Trophoblast cell (in vitro differentiated cells and primary cell): ENCODE measurements at regions not wholly inside any gene's neighbourhood (a gene's known extent, or its start where the extent isn't known, plus 50 kb on each side); places are given as distances from the start of the nearest gene placed in this dataset.

Experiments used
- DNase-seq, 2 donors: peaks; one replicate each; pipeline ENCODE4 v3.0.0-alpha.2; 2016
- H2AFZ ChIP-seq: 2 replicates; pipeline ENCODE4 v1.6.1; 2013; ENCODE audit warnings: low read length, moderate library complexity, mild to moderate bottlenecking; ENCODE audit not compliant: insufficient read depth, poor library complexity
- H2AK5ac ChIP-seq: 2 replicates; pipeline ENCODE4 v1.6.1; 2013; ENCODE audit warnings: mild to moderate bottlenecking, low read length
- H2BK120ac ChIP-seq: 2 replicates; pipeline ENCODE4 v1.6.1; 2013; ENCODE audit warnings: low read length, mild to moderate bottlenecking, moderate library complexity; ENCODE audit not compliant: insufficient read depth, poor library complexity
- H2BK12ac ChIP-seq: 2 replicates; pipeline ENCODE4 v1.6.1; 2013; ENCODE audit warnings: mild to moderate bottlenecking, low read length, moderate library complexity
- H2BK5ac ChIP-seq: 2 replicates; pipeline ENCODE4 v1.6.1; 2013; ENCODE audit warnings: low read length, low read depth, moderate library complexity, mild to moderate bottlenecking; ENCODE audit not compliant: poor library complexity
- H3K14ac ChIP-seq: 2 replicates; pipeline ENCODE4 v1.6.1; 2013; ENCODE audit warnings: mild to moderate bottlenecking, low read length
- H3K18ac ChIP-seq: 2 replicates; pipeline ENCODE4 v1.6.1; 2013; ENCODE audit warnings: mild to moderate bottlenecking, low read length
- H3K23ac ChIP-seq: 2 replicates; pipeline ENCODE4 v1.6.1; 2013; ENCODE audit warnings: low read length
- H3K27ac ChIP-seq: 2 replicates; pipeline ENCODE4 v1.5.1; 2013; ENCODE audit warnings: low read depth, mild to moderate bottlenecking, inconsistent platforms, low read length, moderate library complexity
- H3K27me3 ChIP-seq: 2 replicates; pipeline ENCODE4 v1.6.1; 2013; ENCODE audit warnings: inconsistent platforms, mild to moderate bottlenecking, low read length, moderate library complexity; ENCODE audit not compliant: insufficient read depth
- H3K36me3 ChIP-seq, 2 experiments: 1 replicate in 1 of 2; 2 replicates in 1 of 2; pipeline ENCODE4 v1.6.1; 2013; ENCODE audit warnings: low read length in 2 of 2, mild to moderate bottlenecking in 2 of 2, moderate library complexity in 1 of 2; ENCODE audit not compliant: insufficient read depth in 2 of 2, control insufficient read depth in 1 of 2
- H3K4ac ChIP-seq: 2 replicates; pipeline ENCODE4 v1.6.1; 2013; ENCODE audit warnings: low read depth, mild to moderate bottlenecking, low read length, moderate library complexity
- H3K4me1 ChIP-seq, 2 experiments: 1 replicate in 1 of 2; 2 replicates in 1 of 2; pipeline ENCODE4 v1.6.1; 2013; ENCODE audit warnings: low read length in 2 of 2, mild to moderate bottlenecking in 2 of 2, moderate library complexity in 1 of 2; ENCODE audit not compliant: insufficient read depth in 2 of 2, control insufficient read depth in 1 of 2
- H3K4me2 ChIP-seq: 2 replicates; pipeline ENCODE4 v1.6.1; 2013; ENCODE audit warnings: inconsistent platforms, mild to moderate bottlenecking, low read length, moderate library complexity
- H3K4me3 ChIP-seq: 2 replicates; pipeline ENCODE4 v1.5.1; 2013; ENCODE audit warnings: mild to moderate bottlenecking, low read depth, low read length, inconsistent platforms
- H3K79me1 ChIP-seq: one replicate; pipeline ENCODE4 v1.6.1; 2013; ENCODE audit warnings: low read length
- H3K79me2 ChIP-seq: 2 replicates; pipeline ENCODE4 v1.6.1; 2013; ENCODE audit warnings: low read length, mild to moderate bottlenecking; ENCODE audit not compliant: control insufficient read depth, insufficient read depth, poor library complexity
- H3K9ac ChIP-seq: 2 replicates; pipeline ENCODE4 v1.6.1; 2013; ENCODE audit warnings: mild to moderate bottlenecking, low read length
- H3K9me3 ChIP-seq: 2 replicates; pipeline ENCODE4 v1.6.1; 2013; ENCODE audit warnings: low read depth, mild to moderate bottlenecking, control low read depth, inconsistent platforms, low read length; ENCODE audit not compliant: insufficient read depth
- H4K12ac ChIP-seq: 2 replicates; pipeline ENCODE4 v1.6.1; 2013; ENCODE audit warnings: low read depth, mild to moderate bottlenecking, low read length, moderate library complexity
- H4K8ac ChIP-seq: 2 replicates; pipeline ENCODE4 v1.6.1; 2013; ENCODE audit warnings: low read depth, mild to moderate bottlenecking, low read length, moderate library complexity
- H4K91ac ChIP-seq: one replicate; pipeline ENCODE4 v1.6.1; 2013; ENCODE audit warnings: low read depth, mild to moderate bottlenecking, low read length, moderate library complexity
- WGBS: extraction: QIAGEN DNeasy Blood & Tissue Kit; methylation state at CpG from one replicate; pipeline ENCODE4 v1.1.7; 2013; ENCODE audit warnings: missing lambda C conversion rate; ENCODE audit not compliant: insufficient read length, insufficient coverage; ENCODE audit errors: extremely low coverage; 5-methylcytosine and 5-hydroxymethylcytosine counted together

GRCh38 chr7:138349841-138350700 is 110.0 kb upstream of the TRIM24 start:
- Histone ChIP-seq H3K79me1 (peaks cover 11% of the 10 kb centered on the region), H3K4me1 (peaks cover 1 to 3% of the 10 kb centered on the region in 2 experiments), H3K18ac (no peak overlapping the region), H2BK12ac (no peak overlapping the region), H3K23ac (no peak overlapping the region), H3K4me2 (no peak overlapping the region), H3K27ac (no peak overlapping the region), H3K9me3 (peaks cover 15% of the 10 kb centered on the region), H4K91ac (no peak overlapping the region), H3K79me2 (no peaks in the 10 kb centered on the region), H4K8ac (no peak overlapping the region), H2AK5ac (no peak overlapping the region), H3K14ac (no peak overlapping the region), H3K9ac (no peak overlapping the region), H3K4ac (no peak overlapping the region), H3K27me3 (no peaks in the 10 kb centered on the region), H3K4me3 (no peak overlapping the region), H2BK5ac (no peak overlapping the region), H4K12ac (no peak overlapping the region), H2AFZ (no peak overlapping the region), H3K36me3 (peaks cover 0 to 3% of the 10 kb centered on the region in 2 experiments), H2BK120ac (no peak overlapping the region)
- no CpG with 5 or more reads among the region's 6 CpGs for WGBS
- no peak for DNase-seq

- WGBS: no CpG with 5 or more reads among the region's 2 CpGs
- peaks cover 11% of the 10 kb centered on the region for H3K79me1 ChIP-seq
- no peak overlapping the region for H3K9ac ChIP-seq
- no peak overlapping the region for H2BK5ac ChIP-seq
- no peak overlapping the region for H2AK5ac ChIP-seq
- H4K8ac ChIP-seq: no peak overlapping the region
- H3K4ac ChIP-seq: no peak overlapping the region
- H3K9me3 ChIP-seq: peaks cover 8% of the 10 kb centered on the region
- H4K91ac ChIP-seq: no peak overlapping the region
- H3K79me2 ChIP-seq: no peaks in the 10 kb centered on the region
- no peak overlapping the region for H2BK120ac ChIP-seq
- no peak overlapping the region for H3K4me3 ChIP-seq
- no peak overlapping the region for H2BK12ac ChIP-seq
- H3K23ac ChIP-seq: no peak overlapping the region
- H3K18ac ChIP-seq: no peak overlapping the region
- no peak overlapping the region for H4K12ac ChIP-seq
- no peaks in the 10 kb centered on the region for H3K27me3 ChIP-seq
- no peak overlapping the region for H3K27ac ChIP-seq
- H3K36me3 ChIP-seq: peaks cover 0 to 3% of the 10 kb centered on the region in 2 experiments
- no peak overlapping the region for H3K14ac ChIP-seq
- DNase-seq: peak in 1 of 2 donors; percentile 32
- no peak overlapping the region for H3K4me2 ChIP-seq
- H2AFZ ChIP-seq: no peak overlapping the region
- H3K4me1 ChIP-seq: peaks cover 1 to 3% of the 10 kb centered on the region in 2 experiments
These were observed 109.2 kb upstream of the TRIM24 start for GRCh38 chr7:138350701-138351357.

DNA sequence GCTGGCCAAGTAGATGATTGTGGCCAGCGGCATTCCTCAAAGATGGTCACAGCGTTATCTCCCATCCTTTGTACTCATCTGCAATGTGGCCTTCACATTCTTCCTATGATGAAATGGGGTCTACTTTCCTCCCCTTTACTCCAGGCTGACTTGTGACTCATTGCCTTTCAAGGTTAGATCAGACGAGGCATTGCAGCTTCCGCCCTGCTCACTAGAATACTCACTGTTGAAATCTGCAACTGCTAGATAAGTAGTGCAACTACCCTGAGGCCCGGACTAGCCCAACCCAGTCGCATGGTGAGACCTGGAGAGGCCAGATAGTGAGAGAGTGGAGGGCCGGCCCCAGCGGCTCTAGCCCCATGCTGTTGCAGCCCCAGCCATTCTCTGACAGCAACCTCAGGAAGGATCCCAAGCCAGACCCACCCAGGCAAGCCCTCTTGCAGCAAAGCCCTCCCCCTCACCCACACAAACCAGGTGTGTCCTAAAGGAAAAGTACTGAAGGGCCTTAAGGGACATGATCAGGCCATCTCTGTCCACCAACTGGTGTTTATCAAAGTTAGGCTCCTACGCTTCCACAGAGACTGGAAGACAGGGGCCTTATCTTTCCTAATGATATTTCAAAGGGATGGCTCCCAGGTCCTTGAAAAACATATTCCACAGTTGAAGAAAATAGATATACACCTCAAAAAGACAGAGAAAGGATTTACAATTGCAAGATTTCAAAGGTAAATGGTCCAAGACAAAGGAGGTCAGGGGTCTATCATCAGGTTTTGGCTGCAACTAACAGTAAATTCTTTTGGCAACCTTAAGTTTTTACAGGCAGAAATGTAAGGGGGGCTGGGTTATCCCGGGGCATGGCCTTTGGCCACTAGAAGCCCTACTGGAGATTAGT is 107.2 kb upstream of the TRIM24 start:
- Histone ChIP-seq H3K36me3 (peaks cover 0 to 3% of the 10 kb centered on the region in 2 experiments), H4K91ac (peak overlapping the region; percentile 72), H3K4ac (peak overlapping the region; percentile 12), H3K23ac (no peak overlapping the region), H2BK12ac (peak overlapping the region; percentile 51), H2BK5ac (peak overlapping the region; percentile 80), H2AFZ (no peak overlapping the region), H3K9me3 (peaks cover 4% of the 10 kb centered on the region), H3K27me3 (no peaks in the 10 kb centered on the region), H3K4me3 (no peak overlapping the region), H3K4me1 (peaks cover 1 to 3% of the 10 kb centered on the region in 2 experiments), H4K12ac (peak overlapping the region; percentile 22), H3K79me1 (peaks cover 11% of the 10 kb centered on the region), H3K18ac (peak overlapping the region; percentile 41), H3K14ac (no peak overlapping the region), H3K27ac (peak overlapping the region; percentile 73), H3K9ac (no peak overlapping the region), H3K4me2 (no peak overlapping the region), H2AK5ac (no peak overlapping the region), H4K8ac (peak overlapping the region; percentile 70), H3K79me2 (no peaks in the 10 kb centered on the region), H2BK120ac (peak overlapping the region; percentile 80)
- WGBS: no CpG with 5 or more reads among the region's 10 CpGs
- DNase-seq: peak; percentile 63 to 88

DNA sequence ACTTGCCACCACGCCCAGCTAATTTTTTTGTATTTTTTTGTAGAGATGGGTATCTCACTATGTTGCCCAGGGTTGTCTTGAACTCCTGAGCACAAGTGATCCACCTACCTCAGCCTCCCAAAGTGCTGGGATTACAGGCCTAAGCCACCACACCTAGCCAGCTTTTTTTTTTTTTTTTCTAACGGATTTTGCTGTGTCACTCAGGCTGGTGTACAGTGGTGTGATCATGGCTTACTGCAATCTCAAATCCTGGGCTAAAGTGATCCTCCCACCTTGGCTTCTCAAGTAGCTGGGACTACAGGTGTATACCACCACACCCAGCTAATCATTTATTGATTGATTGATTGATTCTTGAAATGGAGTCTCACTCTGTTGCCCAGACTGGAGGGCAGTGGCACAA is 106.0 kb upstream of the TRIM24 start:
- no peak for DNase-seq
- H3K14ac ChIP-seq: no peak overlapping the region

More for the DNA sequence above, 106.0 kb upstream of the TRIM24 start:
- no CpG with 5 or more reads among the region's 2 CpGs for WGBS
- Histone ChIP-seq H3K27me3 (no peaks in the 10 kb centered on the region), H2AK5ac (no peak overlapping the region), H3K4me2 (no peak overlapping the region), H3K9ac (no peak overlapping the region), H3K79me1 (peaks cover 14% of the 10 kb centered on the region), H3K36me3 (peaks cover 0 to 3% of the 10 kb centered on the region in 2 experiments), H3K9me3 (peaks cover 4% of the 10 kb centered on the region), H3K27ac (peak overlapping the region; percentile 65), H2BK12ac (peak overlapping the region; percentile 70), H3K4ac (no peak overlapping the region), H4K12ac (peak overlapping the region; percentile 9), H3K18ac (no peak overlapping the region), H3K4me1 (peaks cover 1 to 3% of the 10 kb centered on the region in 2 experiments), H3K79me2 (no peaks in the 10 kb centered on the region), H4K91ac (peak overlapping the region; percentile 79), H3K23ac (no peak overlapping the region), H3K4me3 (no peak overlapping the region), H2BK120ac (peak overlapping the region; percentile 82), H2AFZ (no peak overlapping the region), H4K8ac (peak overlapping the region; percentile 44), H2BK5ac (peak overlapping the region; percentile 76)
